ENCODE measurements at regions not wholly inside any gene's neighbourhood (a gene's known extent, or its start where the extent isn't known, plus 50 kb on each side); places are given as distances from the start of the nearest gene placed in this dataset.
"Not testable (repeated sequence)": the region's sequence is repeated elsewhere in the genome, so short reads cannot be mapped to it uniquely, and the experiment has no call there.

- no peak overlapping the region for H3K4me3 ChIP-seq (ENCODE audit: low read depth, low read length)
- TF ChIP-seq CTCF (IDR thresholded peaks at IDR 0.05; ENCODE audit: low read depth, low read length), result no peak
These were observed 986.9 kb upstream of the SEMA6A start for GRCh38 chr5:117561531-117561930.

- no peak for TF ChIP-seq CTCF (IDR thresholded peaks at IDR 0.05; ENCODE audit: low read depth, low read length)
- no peak overlapping the region for H3K4me3 ChIP-seq (ENCODE audit: low read depth, low read length)
These were observed 984.6 kb upstream of the SEMA6A start for GRCh38 chr5:117559005-117559844.

GRCh38 chr5:117551236-117551635 is 976.6 kb upstream of the SEMA6A start:
- no peak overlapping the region for H3K4me3 ChIP-seq (ENCODE audit: low read depth, low read length)
- TF ChIP-seq CTCF (IDR thresholded peaks at IDR 0.05; ENCODE audit: low read depth, low read length), result no peak

DNA sequence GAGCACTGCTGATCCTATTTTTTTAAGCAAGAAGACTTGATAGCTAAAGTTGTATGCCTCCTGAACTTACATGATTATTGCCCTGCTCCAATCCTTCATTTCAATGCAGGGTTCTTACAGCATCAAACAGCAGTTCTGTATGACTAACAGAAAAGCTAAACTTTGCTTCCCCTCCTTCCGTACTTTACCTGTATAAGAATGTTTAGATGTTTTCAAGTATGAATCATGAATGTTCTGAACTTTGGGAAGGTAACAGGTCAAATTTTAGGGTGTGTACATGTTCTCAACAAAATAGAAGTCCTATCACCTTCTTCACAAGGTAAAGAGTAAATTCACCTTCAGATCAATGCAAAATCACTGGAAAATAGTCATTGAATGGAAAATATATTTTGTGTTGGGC is 972.6 kb upstream of the SEMA6A start:
- TF ChIP-seq CTCF (IDR thresholded peaks at IDR 0.05; ENCODE audit: low read depth, low read length), result no peak

GRCh38 chr5:117539692-117540091 is 965.1 kb upstream of the SEMA6A start:
- no peak overlapping the region for H3K4me3 ChIP-seq (ENCODE audit: low read depth, low read length)
- TF ChIP-seq CTCF (IDR thresholded peaks at IDR 0.05; ENCODE audit: low read depth, low read length), result no peak

More for the DNA sequence above, 972.6 kb upstream of the SEMA6A start:
- H3K4me3 ChIP-seq (ENCODE audit: low read depth, low read length), result no peak overlapping the region

DNA sequence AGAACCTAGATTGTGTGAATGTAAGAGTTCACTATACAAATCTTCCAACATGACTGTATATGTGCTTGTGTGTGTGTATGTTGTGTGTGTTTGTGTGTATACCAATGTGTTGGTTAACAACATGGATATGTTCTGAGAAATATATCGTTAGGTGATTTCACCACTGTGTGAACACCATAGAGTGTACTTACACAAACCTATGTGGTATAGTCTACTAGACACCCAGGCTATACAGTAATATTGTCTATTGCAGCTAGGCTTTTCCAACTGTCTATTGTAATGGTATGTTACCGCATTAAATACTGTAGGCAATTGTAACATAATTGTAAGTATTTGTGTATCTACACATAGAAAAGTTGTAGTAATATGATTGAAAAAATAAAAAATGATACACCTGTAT is 959.2 kb upstream of the SEMA6A start:
- H3K4me3 ChIP-seq (ENCODE audit: low read depth, low read length), result no peak overlapping the region
- TF ChIP-seq CTCF (IDR thresholded peaks at IDR 0.05; ENCODE audit: low read depth, low read length), result no peak

GRCh38 chr5:117533051-117533670 is 958.5 kb upstream of the SEMA6A start:
- H3K4me3 ChIP-seq (ENCODE audit: low read depth, low read length), result not testable (repeated sequence)

Measured in WI38 (cell line).